Right atrium auricular region (tissue), 2 donors: ENCODE measurements at regions not wholly inside any gene's neighbourhood (a gene's known extent, or its start where the extent isn't known, plus 50 kb on each side); places are given as distances from the start of the nearest gene placed in this dataset.

Source experiments
- DNase-seq: peaks from one replicate; pipeline ENCODE4 v3.0.0-alpha.2; 2019; ENCODE audit warnings: low spot score
- H3K27ac ChIP-seq, 2 donors: fragments of 200-600 bp; sonication (generic); 1 replicate in 1 of 2; 2 replicates in 1 of 2; pipeline ENCODE4 v1.5.1; 2016 to 2019
- H3K27me3 ChIP-seq, 2 donors: fragments of 200-600 bp; sonication (generic); one replicate each; pipeline versions ENCODE4 v1.5.1 to v1.6.0; 2017 to 2019
- H3K36me3 ChIP-seq: fragments of 200-600 bp; sonication (generic); one replicate; pipeline ENCODE4 v1.5.1; 2016
- H3K4me1 ChIP-seq, 2 donors: fragments of 200-600 bp; sonication (generic); one replicate each; pipeline versions ENCODE4 v1.5.1 to v1.6.0; 2017 to 2019
- H3K4me3 ChIP-seq, 2 donors: fragments of 200-600 bp; sonication (generic); 1 replicate in 1 of 2; 2 replicates in 1 of 2; pipeline ENCODE4 v1.5.1; 2017 to 2019; ENCODE audit warnings: mild to moderate bottlenecking in 1 of 2, moderate library complexity in 1 of 2
- H3K9me3 ChIP-seq, 2 donors: fragments of 200-600 bp; sonication (generic); one replicate each; pipeline ENCODE4 v1.5.1; 2019
- TF ChIP-seq, protein P1 (sequence below), 2 donors: fragments of 200-600 bp; sonication (generic); IDR thresholded peaks; one replicate each; pipeline ENCODE4 v1.5.1; 2019; ENCODE audit warnings: antibody characterized with exemption in 2 of 2

DNA sequence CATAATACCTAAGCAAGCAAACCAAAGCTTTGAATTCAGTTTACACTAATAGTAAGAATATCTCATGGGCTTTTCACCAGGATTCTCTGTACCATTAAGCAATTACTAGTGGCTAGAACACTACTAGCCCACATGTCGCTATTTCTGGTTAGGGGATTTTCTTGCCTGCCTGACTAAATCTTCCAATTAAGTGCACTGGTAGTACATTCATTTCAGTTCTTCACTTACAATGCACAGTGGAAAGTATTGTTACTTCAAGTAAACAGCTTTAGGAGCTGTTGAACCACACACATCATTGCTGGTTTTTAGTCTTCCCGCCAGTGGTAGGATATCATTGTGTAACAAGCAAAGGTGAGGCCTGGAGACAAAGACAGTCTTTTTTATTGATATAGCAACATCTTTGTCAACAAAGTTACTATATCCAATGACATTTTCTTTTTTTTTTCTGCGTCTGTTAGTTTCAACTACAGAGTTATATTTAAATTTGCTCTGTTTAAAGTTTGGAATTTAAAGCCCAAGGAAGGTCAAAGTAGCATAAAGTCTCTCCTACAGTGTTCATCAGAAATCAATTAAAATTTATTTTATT lies 826.8 kb upstream of the NR2F2 start:
- Histone ChIP-seq H3K4me3 (no peak overlapping the region), H3K27me3 (no peaks in the 10 kb centered on the region), H3K4me1 (no peaks in the 10 kb centered on the region), H3K36me3 (no peaks in the 10 kb centered on the region), H3K27ac (no peak overlapping the region), H3K9me3 (no peaks in the 10 kb centered on the region)
- TF ChIP-seq, protein P1, sequence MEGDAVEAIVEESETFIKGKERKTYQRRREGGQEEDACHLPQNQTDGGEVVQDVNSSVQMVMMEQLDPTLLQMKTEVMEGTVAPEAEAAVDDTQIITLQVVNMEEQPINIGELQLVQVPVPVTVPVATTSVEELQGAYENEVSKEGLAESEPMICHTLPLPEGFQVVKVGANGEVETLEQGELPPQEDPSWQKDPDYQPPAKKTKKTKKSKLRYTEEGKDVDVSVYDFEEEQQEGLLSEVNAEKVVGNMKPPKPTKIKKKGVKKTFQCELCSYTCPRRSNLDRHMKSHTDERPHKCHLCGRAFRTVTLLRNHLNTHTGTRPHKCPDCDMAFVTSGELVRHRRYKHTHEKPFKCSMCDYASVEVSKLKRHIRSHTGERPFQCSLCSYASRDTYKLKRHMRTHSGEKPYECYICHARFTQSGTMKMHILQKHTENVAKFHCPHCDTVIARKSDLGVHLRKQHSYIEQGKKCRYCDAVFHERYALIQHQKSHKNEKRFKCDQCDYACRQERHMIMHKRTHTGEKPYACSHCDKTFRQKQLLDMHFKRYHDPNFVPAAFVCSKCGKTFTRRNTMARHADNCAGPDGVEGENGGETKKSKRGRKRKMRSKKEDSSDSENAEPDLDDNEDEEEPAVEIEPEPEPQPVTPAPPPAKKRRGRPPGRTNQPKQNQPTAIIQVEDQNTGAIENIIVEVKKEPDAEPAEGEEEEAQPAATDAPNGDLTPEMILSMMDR (IDR thresholded peaks at IDR 0.05), result no peak
- DNase-seq, result no peak

DNA sequence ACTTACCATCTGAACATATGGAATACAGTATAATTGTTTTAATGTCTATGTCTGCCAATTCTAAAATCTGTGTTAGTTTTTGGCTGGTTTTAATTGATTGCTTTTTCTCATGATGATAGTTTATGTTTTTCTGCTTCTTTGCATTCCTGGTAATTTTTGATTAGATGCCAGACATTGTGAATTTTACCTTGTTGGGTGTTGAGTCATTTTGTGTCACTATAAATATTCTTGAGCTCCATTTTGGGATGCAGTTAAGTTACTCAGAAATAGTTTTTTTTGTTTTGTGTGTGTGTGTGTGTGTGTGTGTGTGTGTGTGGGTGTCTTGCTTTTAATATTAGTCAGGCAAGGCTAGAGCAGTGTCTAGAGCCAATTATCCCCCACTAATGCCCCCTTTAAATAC lies 818.8 kb upstream of the NR2F2 start:
- no peaks in the 10 kb centered on the region for H3K4me1 ChIP-seq
- no peaks in the 10 kb centered on the region for H3K36me3 ChIP-seq
- no peaks in the 10 kb centered on the region for H3K9me3 ChIP-seq
- TF ChIP-seq, protein P1 (IDR thresholded peaks at IDR 0.05), result no peak
- DNase-seq, result no peak
- no peak overlapping the region for H3K27ac ChIP-seq
- H3K4me3 ChIP-seq, result no peak overlapping the region
- no peaks in the 10 kb centered on the region for H3K27me3 ChIP-seq

DNA sequence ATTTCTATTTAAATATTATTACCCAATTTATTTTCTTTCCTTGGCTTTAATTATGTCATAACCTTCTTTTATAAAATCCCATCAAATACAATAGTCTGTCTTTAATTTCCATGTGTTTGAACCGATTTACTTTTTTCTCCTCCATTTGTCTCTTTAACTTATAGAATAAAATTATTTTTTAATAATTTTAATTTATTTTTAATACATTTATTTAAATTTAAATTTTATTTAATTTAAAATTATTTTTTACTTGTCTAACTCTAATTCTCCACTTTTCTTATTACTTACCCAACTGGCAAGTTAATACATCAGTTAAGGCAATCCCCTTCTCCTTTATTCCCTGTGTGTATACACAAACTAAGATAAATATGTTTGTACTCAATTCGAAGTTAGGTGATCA lies 817.6 kb upstream of the NR2F2 start:
- Histone ChIP-seq H3K9me3 (no peaks in the 10 kb centered on the region), H3K27me3 (no peaks in the 10 kb centered on the region), H3K4me1 (no peaks in the 10 kb centered on the region), H3K4me3 (no peak overlapping the region), H3K36me3 (no peaks in the 10 kb centered on the region), H3K27ac (no peak overlapping the region)
- TF ChIP-seq, protein P1 (IDR thresholded peaks at IDR 0.05), result no peak
- no peak for DNase-seq

DNA sequence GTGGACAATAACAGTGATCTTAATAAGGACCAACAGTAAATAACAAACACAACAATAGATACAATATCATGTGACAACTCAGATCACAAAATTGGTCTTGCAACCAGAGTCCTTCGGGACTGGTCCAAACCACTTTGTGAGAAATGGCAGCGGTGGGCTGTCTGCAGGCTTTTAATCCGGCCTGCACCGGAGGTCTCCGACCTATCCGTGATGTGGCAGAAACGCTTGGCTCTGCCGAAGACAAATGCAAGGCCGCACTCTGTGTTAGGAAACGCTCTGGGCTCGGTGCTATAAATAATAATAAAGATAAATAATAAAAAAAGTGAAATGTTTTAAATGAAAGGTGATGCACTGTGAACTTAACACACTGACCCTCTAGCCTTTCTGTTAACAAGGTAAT lies 810.6 kb upstream of the NR2F2 start:
- Histone ChIP-seq H3K4me1 (no peaks in the 10 kb centered on the region), H3K4me3 (no peak overlapping the region), H3K36me3 (no peaks in the 10 kb centered on the region), H3K27ac (no peak overlapping the region), H3K9me3 (no peaks in the 10 kb centered on the region), H3K27me3 (no peaks in the 10 kb centered on the region)
- DNase-seq, result no peak
- TF ChIP-seq, protein P1 (IDR thresholded peaks at IDR 0.05), result no peak

DNA sequence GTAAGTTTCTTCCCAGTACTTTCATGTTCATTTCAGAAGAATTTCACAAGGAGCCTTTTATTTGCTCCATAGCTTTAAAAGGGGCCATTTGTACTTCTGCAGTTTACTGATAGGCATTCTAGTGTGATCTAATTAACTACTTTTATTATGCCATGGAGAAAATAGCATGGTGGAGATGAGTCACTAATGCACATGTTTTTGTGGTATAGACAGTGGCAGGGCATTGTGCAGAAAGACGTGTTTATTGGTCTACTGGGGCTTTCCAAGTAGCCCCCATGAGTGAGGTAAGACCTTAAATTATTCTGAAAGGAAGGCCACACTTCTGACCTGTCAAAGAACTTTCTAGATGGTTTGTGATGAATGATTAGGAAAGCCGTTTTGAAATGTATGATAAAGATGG lies 810.0 kb upstream of the NR2F2 start:
- Histone ChIP-seq H3K36me3 (no peaks in the 10 kb centered on the region), H3K9me3 (no peaks in the 10 kb centered on the region), H3K4me3 (no peak overlapping the region), H3K27me3 (no peaks in the 10 kb centered on the region), H3K4me1 (no peaks in the 10 kb centered on the region), H3K27ac (no peak overlapping the region)
- TF ChIP-seq, protein P1 (IDR thresholded peaks at IDR 0.05), result no peak
- no peak for DNase-seq

DNA sequence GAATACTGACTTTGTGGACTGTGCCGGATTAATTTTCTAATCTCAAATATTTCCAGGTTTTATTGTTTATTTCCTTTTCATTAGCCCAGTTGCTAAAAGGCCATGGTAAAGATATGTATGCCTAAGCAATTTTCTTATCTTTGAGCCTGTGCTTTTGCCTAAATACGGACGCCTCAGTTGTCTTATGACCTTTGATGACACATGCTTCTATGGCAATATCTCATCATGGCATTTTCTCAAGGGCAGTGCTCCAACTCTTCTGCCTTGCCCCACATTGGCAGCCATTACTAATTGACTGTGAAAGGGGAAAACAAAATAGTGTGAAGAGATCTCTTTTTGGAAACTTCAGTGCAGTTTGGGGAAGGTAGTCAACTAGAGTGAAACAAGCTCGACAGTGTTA lies 809.6 kb upstream of the NR2F2 start:
- Histone ChIP-seq H3K27me3 (no peaks in the 10 kb centered on the region), H3K4me1 (no peaks in the 10 kb centered on the region), H3K9me3 (no peaks in the 10 kb centered on the region), H3K4me3 (no peak overlapping the region), H3K27ac (no peak overlapping the region), H3K36me3 (no peaks in the 10 kb centered on the region)
- no peak for DNase-seq
- TF ChIP-seq, protein P1 (IDR thresholded peaks at IDR 0.05), result no peak
